DMS 273 (cell line): ENCODE measurements at regions not wholly inside any gene's neighbourhood (a gene's known extent, or its start where the extent isn't known, plus 50 kb on each side); places are given as distances from the start of the nearest gene placed in this dataset.

ENCODE experiments used
- DNase-seq: peaks from one replicate; lab custom pipeline; 2025; ENCODE audit not compliant: unreplicated experiment; lab: John Stamatoyannopoulos, UW

GRCh38 chr12:30243426-30243825 is 452.2 kb downstream of the IPO8 start:
- no peak for DNase-seq

- no peak for DNase-seq
Observed at GRCh38 chr12:30219047-30219446, 435.3 kb upstream of the TMTC1 start.

DNA sequence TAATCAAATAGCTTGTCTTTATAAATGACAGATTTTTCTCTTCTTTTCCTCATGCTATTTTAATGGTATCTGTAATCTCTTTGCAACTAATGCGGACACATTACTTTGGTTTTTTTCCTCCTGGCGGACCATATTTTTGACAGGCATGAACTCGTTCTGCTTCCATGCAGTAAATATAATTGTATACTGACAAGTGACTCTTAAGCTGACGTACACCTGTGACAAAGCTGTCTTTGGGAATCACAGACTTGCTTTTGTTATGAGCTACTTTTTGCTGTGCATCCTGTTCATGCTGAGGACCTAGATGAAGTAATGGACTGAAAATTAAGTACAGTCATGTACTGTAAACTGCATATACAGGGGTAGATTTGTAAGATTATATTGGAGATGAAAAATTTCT is 434.3 kb upstream of the TMTC1 start:
- DNase-seq, result no peak

DNA sequence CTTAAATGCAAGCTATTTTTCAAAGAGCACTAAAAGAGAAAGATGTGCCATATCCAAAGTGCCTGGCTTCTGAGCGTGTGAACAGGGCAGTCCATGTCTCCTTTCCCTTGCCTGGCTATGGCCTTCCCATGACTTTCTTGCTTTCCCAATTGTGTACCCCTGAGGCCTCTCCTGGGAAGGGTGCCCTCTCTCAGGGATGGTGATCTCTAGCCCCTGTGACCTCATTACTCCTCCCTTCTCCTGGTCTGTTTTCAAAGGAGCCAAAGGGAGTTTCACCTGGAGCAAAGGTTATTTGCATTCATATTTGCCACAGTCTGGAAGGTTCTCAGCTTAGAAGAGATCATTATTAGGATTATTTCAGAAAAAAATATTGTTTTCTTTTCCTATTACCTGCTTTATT is 429.4 kb upstream of the TMTC1 start:
- DNase-seq, result no peak

- DNase-seq, result no peak
Observed at GRCh38 chr12:30211743-30212142, 428.0 kb upstream of the TMTC1 start.

DNA sequence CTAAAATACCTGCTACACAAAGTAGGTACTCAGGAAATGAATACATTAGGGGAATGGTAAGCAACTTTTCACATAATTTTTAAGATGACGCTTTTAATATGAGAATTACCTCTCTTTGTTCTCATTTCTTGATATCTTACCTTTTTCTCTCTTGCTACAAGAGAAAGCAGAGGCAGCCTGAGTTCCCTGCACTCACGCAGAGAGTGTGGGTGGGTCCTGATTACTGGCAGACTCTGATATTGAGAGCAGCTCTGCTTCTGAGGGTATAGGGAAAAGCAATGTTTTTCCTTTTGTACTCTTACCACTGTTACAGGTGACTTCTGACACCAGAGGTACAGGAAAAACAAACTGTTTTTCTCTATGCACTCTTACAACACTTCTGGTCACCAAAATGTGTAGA is 420.2 kb upstream of the TMTC1 start:
- no peak for DNase-seq

GRCh38 chr12:30202521-30203254 is 418.9 kb upstream of the TMTC1 start:
- no peak for DNase-seq

- DNase-seq, result peak; percentile 34
Observed at GRCh38 chr12:30201301-30202160, 417.8 kb upstream of the TMTC1 start.

- no peak for DNase-seq
Observed at GRCh38 chr12:30200864-30201263, 417.1 kb upstream of the TMTC1 start.

- DNase-seq, result no peak
Observed at GRCh38 chr12:30197392-30198057, 413.8 kb upstream of the TMTC1 start.

GRCh38 chr12:30191696-30192455 is 408.1 kb upstream of the TMTC1 start:
- DNase-seq, result no peak

DNA sequence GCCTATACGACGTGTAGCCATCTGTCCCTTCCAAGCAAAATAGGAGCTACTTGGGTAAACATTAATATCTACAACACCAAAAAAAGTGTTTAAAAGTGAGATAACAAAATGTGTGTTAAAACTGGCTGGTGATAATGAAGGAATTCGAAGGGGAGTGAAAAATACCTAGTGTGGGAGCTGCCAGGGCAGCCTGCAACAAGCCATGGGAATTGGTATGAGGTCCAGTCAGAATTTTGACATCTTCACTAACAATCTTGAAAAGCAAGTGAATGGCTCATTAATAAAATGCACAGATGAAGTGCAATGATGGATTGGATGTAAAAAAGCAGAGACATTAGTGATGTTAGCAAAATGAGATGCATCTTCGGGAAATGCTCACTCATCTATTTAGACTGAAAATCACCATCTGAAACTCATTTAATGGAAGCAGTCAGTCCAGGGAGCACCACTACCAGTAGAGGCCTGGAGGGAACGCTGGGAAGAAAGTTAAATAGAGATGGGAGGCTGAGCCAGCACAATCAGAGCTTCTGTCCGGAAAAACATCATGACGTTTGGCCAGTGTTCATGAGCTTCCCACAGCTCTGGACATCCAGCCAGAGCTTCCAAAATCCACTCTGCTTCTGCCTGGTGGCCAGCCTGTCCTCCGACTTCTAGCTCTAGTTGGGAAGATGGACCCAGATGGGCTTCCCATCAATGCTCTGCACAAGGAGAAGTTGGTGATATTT is 405.0 kb upstream of the TMTC1 start:
- DNase-seq, result no peak

DNA sequence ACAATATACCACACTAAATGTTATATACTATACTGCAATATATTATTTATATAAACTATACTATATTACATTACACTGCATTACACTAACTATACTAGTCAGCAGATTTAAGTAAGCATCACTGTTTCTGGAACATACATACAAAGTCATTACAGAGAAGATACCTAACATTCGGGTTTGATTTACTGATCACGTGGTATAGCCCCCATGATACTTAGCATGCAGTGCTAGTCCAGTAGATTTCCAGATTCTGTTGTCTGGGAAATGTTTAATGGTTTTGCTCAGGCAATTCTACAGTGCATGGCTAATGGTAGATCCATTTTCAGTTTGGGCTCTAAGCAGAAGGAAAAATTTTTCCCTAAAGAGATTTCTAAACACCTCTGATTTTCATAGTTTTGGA is 403.7 kb upstream of the TMTC1 start:
- DNase-seq, result no peak

GRCh38 chr12:30181334-30181733 is 397.6 kb upstream of the TMTC1 start:
- DNase-seq, result no peak

- no peak for DNase-seq
Observed at GRCh38 chr12:30180602-30181001, 396.9 kb upstream of the TMTC1 start.

GRCh38 chr12:30178916-30179315 is 395.2 kb upstream of the TMTC1 start:
- DNase-seq, result no peak

- DNase-seq, result peak; percentile 30
Observed at GRCh38 chr12:30169839-30170591, 386.3 kb upstream of the TMTC1 start.

GRCh38 chr12:30166006-30166795 is 382.5 kb upstream of the TMTC1 start:
- DNase-seq, result no peak
